ENCODE measurements at regions not wholly inside any gene's neighbourhood (a gene's known extent, or its start where the extent isn't known, plus 50 kb on each side); places are given as distances from the start of the nearest gene placed in this dataset.

DNA sequence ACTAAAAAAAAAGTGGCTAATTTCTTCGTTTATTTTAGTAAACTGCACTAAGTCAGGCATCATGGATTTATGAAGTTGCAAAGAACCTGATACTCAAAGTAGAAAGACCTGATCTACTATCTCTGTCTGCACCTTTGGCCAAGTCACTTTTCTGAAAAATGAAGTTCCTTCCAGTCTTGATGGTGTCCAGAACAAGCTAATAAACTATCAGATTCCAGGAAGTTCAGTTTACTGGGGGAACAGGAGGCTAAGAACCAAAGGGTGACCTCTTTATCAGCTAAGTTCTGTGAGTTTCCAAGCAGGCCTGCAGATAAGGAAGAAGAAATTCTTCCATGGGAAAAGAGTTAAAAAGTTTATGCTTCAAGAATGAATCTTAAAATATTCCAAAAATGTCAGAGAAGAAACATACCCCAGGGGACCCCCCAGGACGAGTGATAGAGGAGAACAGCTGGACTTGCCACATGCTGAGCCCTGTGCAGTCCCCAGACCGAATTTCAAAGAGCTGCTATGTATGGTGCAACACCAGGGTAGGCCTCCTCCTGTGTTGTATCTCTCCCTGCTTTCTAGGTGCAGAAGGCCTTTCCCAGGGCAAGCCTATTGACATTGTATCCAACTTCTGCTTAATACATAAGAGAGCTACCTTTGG is 72.8 kb upstream of the FGGY start:
- TF ChIP-seq YY1 (IDR thresholded peaks at IDR 0.05; ENCODE audit: insufficient read depth, insufficient read length) (no peak), ZNF274 (IDR thresholded peaks at IDR 0.05; ENCODE audit: low read depth, low read length) (no peak)
